B cell (primary cell): ENCODE measurements at regions not wholly inside any gene's neighbourhood (a gene's known extent, or its start where the extent isn't known, plus 50 kb on each side); places are given as distances from the start of the nearest gene placed in this dataset.

Experiments
- ATAC-seq: fragments of 200-7000 bp; cut with Tn5 transposase; one replicate; pipeline ENCODE4 v1.10.0; 2021; ENCODE audit warnings: low read depth, mild to moderate bottlenecking, moderate number of reproducible peaks, moderate library complexity
- CTCF ChIA-PET: fragments of 350-600 bp; sonication (Branson Sonifier 250); formaldehyde crosslinking; loops from one replicate; lab custom pipeline; 2021; ENCODE audit warnings: antibody characterized with exemption, inconsistent platforms; lab: Charles Lee
- POLR2A ChIA-PET: fragments of 350-600 bp; sonication (Branson Sonifier 250); formaldehyde crosslinking; loops from one replicate; lab custom pipeline; 2021; ENCODE audit warnings: antibody characterized with exemption; lab: Charles Lee
- DNase-seq: peaks from one replicate; pipeline ENCODE4 v3.0.0; 2013
- H2AFZ ChIP-seq: 2 replicates; pipeline ENCODE4 v1.6.1; 2012; ENCODE audit warnings: mild to moderate bottlenecking, low read depth, low read length; ENCODE audit not compliant: insufficient read depth, poor library complexity, severe bottlenecking
- H3K27ac ChIP-seq, 2 donors: 1 replicate in 1 of 2; 2 replicates in 1 of 2; pipeline ENCODE4 v1.5.1; 2012 to 2013; ENCODE audit warnings: low read length in 2 of 2, mild to moderate bottlenecking in 2 of 2, moderate library complexity in 1 of 2
- H3K27me3 ChIP-seq, 4 experiments: fragments of 200-600 bp in 1 of 4; sonication (generic) in 1 of 4; replicated peaks in 1 of 4; 1 replicate in 2 of 4; 2 replicates in 2 of 4; pipeline versions ENCODE4 v1.6.1 to v1.7.0; 2013 to 2016; ENCODE audit warnings: low read length in 3 of 4, mild to moderate bottlenecking in 2 of 4, mixed read lengths in 1 of 4, moderate library complexity in 1 of 4; ENCODE audit not compliant: insufficient read depth in 4 of 4, control insufficient read depth in 3 of 4; ENCODE audit errors: control extremely low read depth in 1 of 4
- H3K36me3 ChIP-seq, 2 experiments: replicated peaks in 1 of 2; 1 replicate in 1 of 2; 2 replicates in 1 of 2; pipeline versions ENCODE4 v1.6.1 to v1.7.1; 2013; ENCODE audit warnings: low read length in 1 of 2; ENCODE audit not compliant: insufficient read depth in 2 of 2, control insufficient read depth in 1 of 2; ENCODE audit errors: control extremely low read depth in 1 of 2, extremely low read depth in 1 of 2
- H3K4me1 ChIP-seq, 2 donors: fragments of 200-600 bp in 1 of 2; sonication (generic) in 1 of 2; 1 replicate in 1 of 2; 2 replicates in 1 of 2; pipeline versions ENCODE4 v1.5.1 to v1.6.1; 2013 to 2017; ENCODE audit warnings: low read length in 2 of 2; ENCODE audit not compliant: control insufficient read depth in 2 of 2, insufficient read depth in 2 of 2
- H3K4me2 ChIP-seq: replicated peaks from 2 replicates; pipeline ENCODE3; 2012; ENCODE audit warnings: mild to moderate bottlenecking, low read depth, low read length; ENCODE audit not compliant: poor library complexity, severe bottlenecking
- H3K4me3 ChIP-seq, 5 experiments: fragments of 200-600 bp in 1 of 5; sonication (generic) in 1 of 5; 1 replicate in 3 of 5; 2 replicates in 2 of 5; pipeline versions ENCODE4 v1.5.1 to v1.7.0; 2011 to 2016; ENCODE audit warnings: low read length in 4 of 5, mild to moderate bottlenecking in 4 of 5, low read depth in 2 of 5, control low read depth in 1 of 5, moderate library complexity in 1 of 5; ENCODE audit not compliant: insufficient read depth in 1 of 5; ENCODE audit errors: control extremely low read depth in 1 of 5, extremely low read depth in 1 of 5
- H3K79me2 ChIP-seq: fragments of 200-600 bp; sonication (generic); one replicate; pipeline ENCODE4 v1.6.0; 2016; ENCODE audit warnings: low read length; ENCODE audit not compliant: control insufficient read depth, insufficient read depth
- H3K9ac ChIP-seq: fragments of 200-600 bp; sonication (generic); 2 replicates; pipeline ENCODE4 v1.6.1; 2017; ENCODE audit warnings: mild to moderate bottlenecking, low read length, moderate library complexity
- H3K9me3 ChIP-seq, 3 donors: one replicate each; pipeline versions ENCODE4 v1.6.1 to v1.7.1; 2013; ENCODE audit warnings: low read length in 2 of 3; ENCODE audit not compliant: control insufficient read depth in 2 of 3, insufficient read depth in 1 of 3; ENCODE audit errors: control extremely low read depth in 1 of 3
- H4K20me1 ChIP-seq: 2 replicates; pipeline ENCODE4 v1.6.0; 2012; ENCODE audit warnings: mild to moderate bottlenecking, low read length; ENCODE audit not compliant: insufficient read depth, control insufficient read depth, poor library complexity, severe bottlenecking
- H3K27ac Mint-ChIP-seq: one replicate; pipeline ENCODE4 v1.8.0; 2021; ENCODE audit warnings: mixed read lengths
- H3K27me3 Mint-ChIP-seq: one replicate; pipeline ENCODE4 v1.8.0; 2021; ENCODE audit warnings: mixed read lengths
- H3K4me1 Mint-ChIP-seq: one replicate; pipeline ENCODE4 v1.8.0; 2021; ENCODE audit warnings: mixed read lengths
- H3K4me3 Mint-ChIP-seq: one replicate; pipeline ENCODE4 v1.8.0; 2021; ENCODE audit warnings: mixed read lengths
- H3K9me3 Mint-ChIP-seq: one replicate; pipeline ENCODE4 v1.8.0; 2022; ENCODE audit warnings: mixed read lengths; ENCODE audit not compliant: insufficient read depth
- EZH2 ChIP-seq: IDR thresholded peaks from 2 replicates; pipeline ENCODE4 v1.6.1; 2012; ENCODE audit warnings: borderline replicate concordance, low read depth, mild to moderate bottlenecking, moderate library complexity, low read length; ENCODE audit not compliant: insufficient read depth, poor library complexity, severe bottlenecking
- WGBS: methylation state at CpG from one replicate; pipeline ENCODE4 v1.1.5; 2013; ENCODE audit warnings: missing lambda C conversion rate; ENCODE audit not compliant: insufficient coverage; 5-methylcytosine and 5-hydroxymethylcytosine counted together
- intact Hi-C: fragments of 100-400 bp; cut with micrococcal nuclease; formaldehyde crosslinking; loops from one replicate; pipeline ENCODE4 v1.10.0; 2022
- TF ChIP-seq, protein P1 (sequence below): fragments of 200-600 bp; IDR thresholded peaks from one replicate; pipeline ENCODE4 v1.8.0; 2022; ENCODE audit warnings: antibody characterized with exemption, mild to moderate bottlenecking

DNA sequence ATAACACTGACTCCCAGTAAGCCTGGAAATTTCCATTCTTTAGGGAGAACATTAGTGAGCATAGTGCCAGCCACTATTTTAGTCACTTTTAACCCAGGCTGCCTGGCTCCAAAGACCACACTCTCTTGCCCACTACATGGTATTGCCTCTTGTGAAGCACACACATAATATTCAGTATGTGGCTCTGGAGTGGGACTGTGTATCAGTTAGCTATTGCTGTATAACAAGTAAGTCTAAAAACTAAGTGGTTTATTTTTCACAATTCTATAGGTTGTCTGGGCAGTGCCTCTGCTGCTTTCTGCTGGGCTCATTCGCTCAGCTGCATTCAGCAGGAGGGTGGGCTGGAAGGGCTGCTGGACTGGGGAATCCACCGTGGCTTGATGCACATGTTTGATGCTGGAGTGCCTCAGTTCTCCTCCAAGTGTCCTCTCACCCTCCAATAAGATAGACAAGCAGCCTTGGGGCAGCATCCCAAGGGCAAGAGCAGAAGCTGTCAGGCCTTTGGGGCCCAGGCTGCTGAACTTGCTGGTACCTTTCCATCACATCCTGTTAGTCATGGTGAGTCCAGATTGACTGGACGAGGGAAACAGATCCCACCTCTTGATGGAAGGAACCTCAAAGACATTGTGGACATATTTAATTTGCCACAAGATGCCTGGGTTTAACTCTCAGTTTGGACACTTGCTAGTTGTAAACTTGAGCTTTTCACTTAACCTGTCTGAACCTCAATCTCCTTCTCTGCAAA is 66.6 kb upstream of the TLE3 start:
- Histone ChIP-seq H4K20me1 (no peaks in the 10 kb centered on the region), H3K9ac (no peak overlapping the region), H2AFZ (no peak overlapping the region), H3K27ac (no peak overlapping the region), H3K4me3 (no peak overlapping the region), H3K27me3 (peaks cover 0 to 4% (median 0%) of the 10 kb centered on the region in 4 experiments), H3K9me3 (peaks cover 0 to 12% (median 0%) of the 10 kb centered on the region in 3 donors), H3K4me1 (peaks cover 4% of the 10 kb centered on the region in 2 donors), H3K4me2 (no peak overlapping the region), H3K36me3 (no peaks in the 10 kb centered on the region), H3K79me2 (no peaks in the 10 kb centered on the region)
- ATAC-seq, result no peak
- TF ChIP-seq EZH2, result no peak
- TF ChIP-seq, protein P1, sequence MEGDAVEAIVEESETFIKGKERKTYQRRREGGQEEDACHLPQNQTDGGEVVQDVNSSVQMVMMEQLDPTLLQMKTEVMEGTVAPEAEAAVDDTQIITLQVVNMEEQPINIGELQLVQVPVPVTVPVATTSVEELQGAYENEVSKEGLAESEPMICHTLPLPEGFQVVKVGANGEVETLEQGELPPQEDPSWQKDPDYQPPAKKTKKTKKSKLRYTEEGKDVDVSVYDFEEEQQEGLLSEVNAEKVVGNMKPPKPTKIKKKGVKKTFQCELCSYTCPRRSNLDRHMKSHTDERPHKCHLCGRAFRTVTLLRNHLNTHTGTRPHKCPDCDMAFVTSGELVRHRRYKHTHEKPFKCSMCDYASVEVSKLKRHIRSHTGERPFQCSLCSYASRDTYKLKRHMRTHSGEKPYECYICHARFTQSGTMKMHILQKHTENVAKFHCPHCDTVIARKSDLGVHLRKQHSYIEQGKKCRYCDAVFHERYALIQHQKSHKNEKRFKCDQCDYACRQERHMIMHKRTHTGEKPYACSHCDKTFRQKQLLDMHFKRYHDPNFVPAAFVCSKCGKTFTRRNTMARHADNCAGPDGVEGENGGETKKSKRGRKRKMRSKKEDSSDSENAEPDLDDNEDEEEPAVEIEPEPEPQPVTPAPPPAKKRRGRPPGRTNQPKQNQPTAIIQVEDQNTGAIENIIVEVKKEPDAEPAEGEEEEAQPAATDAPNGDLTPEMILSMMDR, result no peak
- no peaks in the 10 kb centered on the region for H3K9me3 Mint-ChIP-seq
- ChIA-PET POLR2A (no interaction called here), CTCF (no interaction called here)
- H3K4me3 Mint-ChIP-seq, result no peak overlapping the region
- peaks cover 8% of the 10 kb centered on the region for H3K4me1 Mint-ChIP-seq
- no peak for DNase-seq
- no peak overlapping the region for H3K27ac Mint-ChIP-seq
- intact Hi-C loops, result no loop called here
- peaks cover 12% of the 10 kb centered on the region for H3K27me3 Mint-ChIP-seq
- 100% methylated on average over 3 of the region's 3 CpGs for WGBS

GRCh38 chr15:70160803-70161565 is 63.3 kb upstream of the TLE3 start:
- 65% methylated on average over 12 of the region's 19 CpGs for WGBS
- Histone ChIP-seq H3K27me3 (peaks cover 0 to 5% (median 0%) of the 10 kb centered on the region in 4 experiments), H3K4me3 (no peak overlapping the region), H3K36me3 (no peaks in the 10 kb centered on the region), H3K4me2 (no peak overlapping the region), H3K9ac (no peak overlapping the region), H3K79me2 (no peaks in the 10 kb centered on the region), H3K4me1 (peaks cover 5 to 6% of the 10 kb centered on the region in 2 donors), H4K20me1 (no peaks in the 10 kb centered on the region), H3K27ac (no peak overlapping the region), H3K9me3 (peaks cover 0 to 12% (median 0%) of the 10 kb centered on the region in 3 donors), H2AFZ (no peak overlapping the region)
- no peak for ATAC-seq
- H3K9me3 Mint-ChIP-seq, result no peaks in the 10 kb centered on the region
- no peak overlapping the region for H3K27ac Mint-ChIP-seq
- ChIA-PET CTCF (no interaction called here), POLR2A (interaction anchor here (0.6 kb wide), 1 partner anchor 60 kb away, joined by 4 read pairs; no protein-coding TSS in a partner anchor)
- intact Hi-C loops, result no loop called here
- peaks cover 8% of the 10 kb centered on the region for H3K4me1 Mint-ChIP-seq
- no peak for DNase-seq
- peaks cover 30% of the 10 kb centered on the region for H3K27me3 Mint-ChIP-seq
- H3K4me3 Mint-ChIP-seq, result no peak overlapping the region
- TF ChIP-seq, protein P1, result no peak
- TF ChIP-seq EZH2, result no peak
